ENCODE measurements at regions not wholly inside any gene's neighbourhood (a gene's known extent, or its start where the extent isn't known, plus 50 kb on each side); places are given as distances from the start of the nearest gene placed in this dataset.

GRCh38 chr18:46269275-46269674 is 165.1 kb downstream of the HAUS1 start:
- no peak for TF ChIP-seq CTCF (IDR thresholded peaks at IDR 0.05)
- H3K4me3 ChIP-seq: no peak overlapping the region
- no peaks in the 10 kb centered on the region for H3K36me3 ChIP-seq
- ATAC-seq (ENCODE audit: insufficient number of reproducible peaks, low FRiP score, low read depth) (no peak), DNase-seq (ENCODE audit: low spot score) (no peak)
- no peaks in the 10 kb centered on the region for H3K9me3 ChIP-seq
- H3K27me3 ChIP-seq (replicated peaks; ENCODE audit: insufficient read depth): no peaks in the 10 kb centered on the region
- H3K4me1 ChIP-seq (ENCODE audit: control insufficient read depth in 1 of 2, low read depth in 2 of 2): no peaks in the 10 kb centered on the region
- H3K27ac ChIP-seq: no peak overlapping the region

GRCh38 chr18:46271488-46271887 is 167.3 kb downstream of the HAUS1 start:
- H3K27me3 ChIP-seq (replicated peaks; ENCODE audit: insufficient read depth): no peaks in the 10 kb centered on the region
- DNase-seq (ENCODE audit: low spot score) (no peak), ATAC-seq (ENCODE audit: insufficient number of reproducible peaks, low FRiP score, low read depth) (no peak)
- H3K27ac ChIP-seq: no peak overlapping the region
- no peak for TF ChIP-seq CTCF (IDR thresholded peaks at IDR 0.05)
- no peaks in the 10 kb centered on the region for H3K36me3 ChIP-seq
- H3K4me1 ChIP-seq (ENCODE audit: control insufficient read depth in 1 of 2, low read depth in 2 of 2): no peaks in the 10 kb centered on the region
- no peaks in the 10 kb centered on the region for H3K9me3 ChIP-seq
- no peak overlapping the region for H3K4me3 ChIP-seq

- H3K4me1 ChIP-seq (ENCODE audit: control insufficient read depth in 1 of 2, low read depth in 2 of 2): no peaks in the 10 kb centered on the region
- H3K9me3 ChIP-seq: no peaks in the 10 kb centered on the region
- no peaks in the 10 kb centered on the region for H3K36me3 ChIP-seq
- ATAC-seq (ENCODE audit: insufficient number of reproducible peaks, low FRiP score, low read depth): no peak
- H3K4me3 ChIP-seq: no peak overlapping the region
- no peaks in the 10 kb centered on the region for H3K27me3 ChIP-seq (replicated peaks; ENCODE audit: insufficient read depth)
- DNase-seq (ENCODE audit: low spot score): no peak
- TF ChIP-seq CTCF (IDR thresholded peaks at IDR 0.05): no peak
- H3K27ac ChIP-seq: no peak overlapping the region
These were observed 169.7 kb downstream of the HAUS1 start for GRCh38 chr18:46273861-46274260.

- no peak overlapping the region for H3K4me3 ChIP-seq
- ATAC-seq (ENCODE audit: insufficient number of reproducible peaks, low FRiP score, low read depth): no peak
- no peaks in the 10 kb centered on the region for H3K27me3 ChIP-seq (replicated peaks; ENCODE audit: insufficient read depth)
- no peak for TF ChIP-seq CTCF (IDR thresholded peaks at IDR 0.05)
- no peak overlapping the region for H3K27ac ChIP-seq
- H3K4me1 ChIP-seq (ENCODE audit: control insufficient read depth in 1 of 2, low read depth in 2 of 2): no peaks in the 10 kb centered on the region
- H3K36me3 ChIP-seq: no peaks in the 10 kb centered on the region
- no peak for DNase-seq (ENCODE audit: low spot score)
- no peaks in the 10 kb centered on the region for H3K9me3 ChIP-seq
These were observed 170.1 kb downstream of the HAUS1 start for GRCh38 chr18:46274266-46274665.

GRCh38 chr18:46275370-46275769 is 171.2 kb downstream of the HAUS1 start:
- ATAC-seq (ENCODE audit: insufficient number of reproducible peaks, low FRiP score, low read depth): no peak

More at GRCh38 chr18:46275370-46275769, 171.2 kb downstream of the HAUS1 start:
- Histone ChIP-seq H3K4me1 (ENCODE audit: control insufficient read depth in 1 of 2, low read depth in 2 of 2) (no peaks in the 10 kb centered on the region), H3K36me3 (no peaks in the 10 kb centered on the region), H3K27me3 (replicated peaks; ENCODE audit: insufficient read depth) (no peaks in the 10 kb centered on the region), H3K27ac (no peak overlapping the region), H3K9me3 (no peaks in the 10 kb centered on the region), H3K4me3 (no peak overlapping the region)
- TF ChIP-seq CTCF (IDR thresholded peaks at IDR 0.05): no peak
- no peak for DNase-seq (ENCODE audit: low spot score)
